Body of pancreas (tissue), 4 donors: ENCODE measurements at regions not wholly inside any gene's neighbourhood (a gene's known extent, or its start where the extent isn't known, plus 50 kb on each side); places are given as distances from the start of the nearest gene placed in this dataset.

Source experiments
- CTCF ChIP-seq, 7 experiments: fragments of 450-650 bp in 4 of 7; fragments of 200-600 bp in 3 of 7; sonication (generic) in 3 of 7; IDR thresholded peaks; one replicate each; pipeline ENCODE4 v1.5.1; 2016 to 2019; ENCODE audit warnings: antibody characterized with exemption in 7 of 7
- POLR2A ChIP-seq, 3 donors: fragments of 450-650 bp; IDR thresholded peaks; one replicate each; pipeline ENCODE4 v1.6.1; 2016; ENCODE audit warnings: antibody characterized with exemption in 3 of 3, mild to moderate bottlenecking in 2 of 3

DNA sequence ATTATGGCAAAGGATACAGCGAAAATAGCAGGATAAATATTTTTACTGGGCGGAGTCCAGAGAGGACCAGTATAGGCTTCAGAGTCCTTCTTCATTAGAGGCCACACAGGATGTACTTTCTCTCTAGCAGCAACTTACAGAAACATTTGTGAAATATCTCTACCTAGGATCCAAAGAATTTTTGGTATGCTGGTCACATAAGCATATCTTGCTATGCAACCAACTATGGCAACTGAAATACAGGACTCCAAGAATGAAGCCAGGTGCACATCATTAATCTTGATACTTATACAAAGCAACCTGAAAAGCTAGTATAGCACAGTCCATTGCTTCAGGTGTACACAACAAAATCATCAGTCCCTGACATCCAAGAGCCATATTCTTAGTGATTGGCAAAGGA, 59.1 kb upstream of the NABP1 start:
- no peak for TF ChIP-seq POLR2A (IDR thresholded peaks at IDR 0.05)
- no peak for TF ChIP-seq CTCF (IDR thresholded peaks at IDR 0.05)
